Spleen (tissue), 7 donors: ENCODE measurements at regions not wholly inside any gene's neighbourhood (a gene's known extent, or its start where the extent isn't known, plus 50 kb on each side); places are given as distances from the start of the nearest gene placed in this dataset.

ENCODE experiments used
- CTCF ChIP-seq, 11 experiments: fragments of 200-600 bp in 7 of 11; fragments of 450-650 bp in 4 of 11; sonication (generic) in 4 of 11; IDR thresholded peaks in 8 of 11; conservative IDR thresholded peaks in 3 of 11; 1 replicate in 7 of 11; 2 replicates in 4 of 11; pipeline versions ENCODE4 v1.4.0 to v1.8.0; 2016 to 2021; ENCODE audit warnings: antibody characterized with exemption in 11 of 11, inconsistent platforms in 4 of 11, mild to moderate bottlenecking in 1 of 11
- POLR2A ChIP-seq, 3 donors: fragments of 450-650 bp; IDR thresholded peaks; one replicate each; pipeline ENCODE4 v1.5.1; 2017; ENCODE audit warnings: antibody characterized with exemption in 3 of 3, mild to moderate bottlenecking in 1 of 3
- POLR2AphosphoS5 ChIP-seq, 3 donors: sonication (generic); formaldehyde crosslinking; IDR thresholded peaks; one replicate each; pipeline ENCODE4 v1.5.1; 2017; ENCODE audit warnings: antibody characterized with exemption in 3 of 3
- donor health status: DM: no; HTN: no; CAD: no; lungs with moderate emphysema.
- donor health status: DM: no; HTN: no; CAD: no.
- donor health status: DM: no; HTN: no; CAD: no.

GRCh38 chr7:80347173-80347572 is 164.7 kb downstream of the GNAT3 start:
- TF ChIP-seq CTCF (IDR thresholded peaks at IDR 0.05 in 8 of 11, conservative IDR thresholded peaks at IDR 0.05 in 3 of 11) = no peak
- no peak for TF ChIP-seq POLR2AphosphoS5 (IDR thresholded peaks at IDR 0.05)
- no peak for TF ChIP-seq POLR2A (IDR thresholded peaks at IDR 0.05)
